GM23338 (cell line): ENCODE measurements at regions not wholly inside any gene's neighbourhood (a gene's known extent, or its start where the extent isn't known, plus 50 kb on each side); places are given as distances from the start of the nearest gene placed in this dataset.

Source experiments
- ATAC-seq: fragments of 200-7000 bp; cut with Tn5 transposase; 3 replicates; pipeline ENCODE4 v1.9.1; 2020
- DNase-seq: peaks from one replicate; pipeline ENCODE4 v3.0.0-alpha.2; 2015; ENCODE audit warnings: low spot score
- H2AFZ ChIP-seq: fragments of 200-600 bp; sonication (generic); 2 replicates; pipeline ENCODE4 v1.8.0; 2016; ENCODE audit warnings: antibody characterized with exemption, mild to moderate bottlenecking, moderate library complexity
- H3F3A ChIP-seq: fragments of 200-600 bp; sonication (generic); replicated peaks from 2 replicates; pipeline ENCODE4 v1.8.0; 2017; ENCODE audit warnings: antibody characterized with exemption, mixed run types, low read depth
- H3K27ac ChIP-seq: fragments of 200-600 bp; sonication (generic); 2 replicates; pipeline ENCODE4 v1.6.1; 2016; ENCODE audit warnings: low read depth
- H3K27me3 ChIP-seq: fragments of 200-600 bp; sonication (generic); 2 replicates; pipeline ENCODE4 v1.8.0; 2016; ENCODE audit warnings: mild to moderate bottlenecking, mixed run types, moderate library complexity; ENCODE audit not compliant: insufficient read depth
- H3K36me3 ChIP-seq: fragments of 200-600 bp; sonication (generic); 2 replicates; pipeline ENCODE4 v1.8.0; 2016; ENCODE audit warnings: mild to moderate bottlenecking; ENCODE audit not compliant: insufficient read depth
- H3K4me1 ChIP-seq: fragments of 200-600 bp; sonication (generic); 2 replicates; pipeline ENCODE4 v1.8.0; 2016; ENCODE audit warnings: mild to moderate bottlenecking, moderate library complexity; ENCODE audit not compliant: insufficient read depth
- H3K4me2 ChIP-seq: fragments of 200-600 bp; sonication (generic); 2 replicates; pipeline ENCODE4 v1.7.1; 2017; ENCODE audit warnings: mixed run types
- H3K4me3 ChIP-seq: fragments of 200-600 bp; sonication (generic); 2 replicates; pipeline ENCODE4 v1.6.1; 2016; ENCODE audit warnings: mixed run types
- H3K79me2 ChIP-seq: fragments of 200-600 bp; sonication (generic); replicated peaks from 2 replicates; pipeline ENCODE4 v1.8.0; 2017; ENCODE audit warnings: mild to moderate bottlenecking; ENCODE audit not compliant: insufficient read depth
- H3K9me2 ChIP-seq: fragments of 200-600 bp; sonication (generic); 2 replicates; pipeline ENCODE4 v1.8.0; 2017; ENCODE audit not compliant: insufficient read depth
- H4K20me1 ChIP-seq: fragments of 200-600 bp; sonication (generic); replicated peaks from 2 replicates; pipeline ENCODE4 v1.8.0; 2017; ENCODE audit warnings: mild to moderate bottlenecking; ENCODE audit not compliant: insufficient read depth
- H3K27ac Mint-ChIP-seq: 2 replicates; pipeline ENCODE4 v1.8.0; 2020; ENCODE audit warnings: inconsistent platforms, mild to moderate bottlenecking, moderate library complexity, mixed read lengths
- H3K27me3 Mint-ChIP-seq: 3 replicates; pipeline ENCODE4 v1.8.0; 2022; ENCODE audit warnings: low read depth, mild to moderate bottlenecking, moderate library complexity, mixed read lengths, inconsistent platforms; ENCODE audit not compliant: insufficient read depth, poor library complexity
- H3K36me3 Mint-ChIP-seq: 3 replicates; pipeline ENCODE4 v1.8.0; 2021; ENCODE audit warnings: low read depth, mild to moderate bottlenecking, inconsistent platforms, moderate library complexity, mixed read lengths
- H3K4me1 Mint-ChIP-seq: 3 replicates; pipeline ENCODE4 v1.8.0; 2020; ENCODE audit warnings: mild to moderate bottlenecking, inconsistent platforms, mixed read lengths
- H3K4me3 Mint-ChIP-seq: 3 replicates; pipeline ENCODE4 v1.8.0; 2021; ENCODE audit warnings: moderate library complexity, mild to moderate bottlenecking, inconsistent platforms, mixed read lengths
- H3K9me3 Mint-ChIP-seq: 3 replicates; pipeline ENCODE4 v1.8.0; 2020; ENCODE audit warnings: moderate library complexity, mild to moderate bottlenecking, inconsistent platforms, mixed read lengths
- ETS1 ChIP-seq: IDR thresholded peaks from 2 replicates; pipeline ENCODE4 v1.6.1; 2016; ENCODE audit warnings: antibody characterized with exemption
- JUNB ChIP-seq: IDR thresholded peaks from one replicate; pipeline ENCODE4 v1.6.1; 2016; ENCODE audit warnings: antibody characterized with exemption; ENCODE audit not compliant: unreplicated experiment
- NANOG ChIP-seq: IDR thresholded peaks from 2 replicates; pipeline ENCODE4 v1.6.1; 2016; ENCODE audit warnings: antibody characterized with exemption, borderline replicate concordance
- TF ChIP-seq, protein P1 (sequence below): IDR thresholded peaks from one replicate; pipeline ENCODE4 v1.6.1; 2018; ENCODE audit warnings: antibody characterized with exemption; ENCODE audit not compliant: unreplicated experiment
- TF ChIP-seq, protein P2 (sequence below), 2 experiments: fragments of 200-600 bp in 1 of 2; sonication (generic) in 1 of 2; conservative IDR thresholded peaks; 2 replicates each; pipeline versions ENCODE4 v1.5.1 to v1.6.1; 2016 to 2017; ENCODE audit warnings: antibody characterized with exemption in 2 of 2, low read depth in 2 of 2, mild to moderate bottlenecking in 2 of 2, moderate library complexity in 1 of 2

DNA sequence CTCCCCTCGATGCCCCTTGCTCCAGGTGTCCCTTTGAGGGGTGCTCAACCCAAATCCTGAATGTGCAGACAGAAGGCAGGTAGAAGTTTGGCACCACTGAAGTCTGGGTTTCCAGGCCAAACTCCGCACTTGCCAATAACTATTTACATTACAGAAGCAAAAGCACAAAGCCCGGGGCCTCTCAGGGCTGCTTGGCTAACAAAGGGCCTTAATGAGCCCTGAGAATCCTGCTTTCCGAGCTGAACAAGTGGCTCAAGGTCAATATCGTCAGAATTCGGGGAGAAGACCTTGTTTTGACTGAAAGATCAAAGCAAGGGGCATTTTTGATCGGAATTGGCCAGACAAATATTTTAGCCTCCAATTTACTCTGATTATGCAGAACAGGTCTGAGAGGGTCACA lies 189.9 kb downstream of the HERPUD2 start:
- H3K36me3 Mint-ChIP-seq = no peaks in the 10 kb centered on the region
- Histone ChIP-seq H3K79me2 (no peaks in the 10 kb centered on the region), H3K27me3 (no peaks in the 10 kb centered on the region), H3F3A (no peaks in the 10 kb centered on the region), H3K4me3 (0 out of 2 replicates have a peak overlapping the region, but pooled peaks have one; percentile 18), H2AFZ (peak overlapping the region; percentile 80; the same call in 1 of the 2 replicates), H3K36me3 (no peaks in the 10 kb centered on the region), H3K4me1 (peaks cover 12% of the 10 kb centered on the region), H3K4me2 (peak overlapping the region; percentile 75), H3K9me2 (no peaks in the 10 kb centered on the region), H4K20me1 (no peaks in the 10 kb centered on the region), H3K27ac (no peak overlapping the region)
- H3K4me3 Mint-ChIP-seq = 0 out of 3 replicates have a peak overlapping the region, but pooled peaks have one; percentile 5
- H3K9me3 Mint-ChIP-seq = no peaks in the 10 kb centered on the region
- H3K27me3 Mint-ChIP-seq = peaks cover 2% of the 10 kb centered on the region
- DNase-seq (peak; percentile 53), ATAC-seq (peak; percentile 84)
- peak overlapping the region; percentile 76; the same call in 1 of the 2 replicates for H3K27ac Mint-ChIP-seq
- TF ChIP-seq NANOG (0 out of 2 replicates have a peak, but pooled peaks have one; percentile 13), ETS1 (no peak)
- TF ChIP-seq, protein P1, sequence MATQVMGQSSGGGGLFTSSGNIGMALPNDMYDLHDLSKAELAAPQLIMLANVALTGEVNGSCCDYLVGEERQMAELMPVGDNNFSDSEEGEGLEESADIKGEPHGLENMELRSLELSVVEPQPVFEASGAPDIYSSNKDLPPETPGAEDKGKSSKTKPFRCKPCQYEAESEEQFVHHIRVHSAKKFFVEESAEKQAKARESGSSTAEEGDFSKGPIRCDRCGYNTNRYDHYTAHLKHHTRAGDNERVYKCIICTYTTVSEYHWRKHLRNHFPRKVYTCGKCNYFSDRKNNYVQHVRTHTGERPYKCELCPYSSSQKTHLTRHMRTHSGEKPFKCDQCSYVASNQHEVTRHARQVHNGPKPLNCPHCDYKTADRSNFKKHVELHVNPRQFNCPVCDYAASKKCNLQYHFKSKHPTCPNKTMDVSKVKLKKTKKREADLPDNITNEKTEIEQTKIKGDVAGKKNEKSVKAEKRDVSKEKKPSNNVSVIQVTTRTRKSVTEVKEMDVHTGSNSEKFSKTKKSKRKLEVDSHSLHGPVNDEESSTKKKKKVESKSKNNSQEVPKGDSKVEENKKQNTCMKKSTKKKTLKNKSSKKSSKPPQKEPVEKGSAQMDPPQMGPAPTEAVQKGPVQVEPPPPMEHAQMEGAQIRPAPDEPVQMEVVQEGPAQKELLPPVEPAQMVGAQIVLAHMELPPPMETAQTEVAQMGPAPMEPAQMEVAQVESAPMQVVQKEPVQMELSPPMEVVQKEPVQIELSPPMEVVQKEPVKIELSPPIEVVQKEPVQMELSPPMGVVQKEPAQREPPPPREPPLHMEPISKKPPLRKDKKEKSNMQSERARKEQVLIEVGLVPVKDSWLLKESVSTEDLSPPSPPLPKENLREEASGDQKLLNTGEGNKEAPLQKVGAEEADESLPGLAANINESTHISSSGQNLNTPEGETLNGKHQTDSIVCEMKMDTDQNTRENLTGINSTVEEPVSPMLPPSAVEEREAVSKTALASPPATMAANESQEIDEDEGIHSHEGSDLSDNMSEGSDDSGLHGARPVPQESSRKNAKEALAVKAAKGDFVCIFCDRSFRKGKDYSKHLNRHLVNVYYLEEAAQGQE = no peak
- TF ChIP-seq, protein P2, sequence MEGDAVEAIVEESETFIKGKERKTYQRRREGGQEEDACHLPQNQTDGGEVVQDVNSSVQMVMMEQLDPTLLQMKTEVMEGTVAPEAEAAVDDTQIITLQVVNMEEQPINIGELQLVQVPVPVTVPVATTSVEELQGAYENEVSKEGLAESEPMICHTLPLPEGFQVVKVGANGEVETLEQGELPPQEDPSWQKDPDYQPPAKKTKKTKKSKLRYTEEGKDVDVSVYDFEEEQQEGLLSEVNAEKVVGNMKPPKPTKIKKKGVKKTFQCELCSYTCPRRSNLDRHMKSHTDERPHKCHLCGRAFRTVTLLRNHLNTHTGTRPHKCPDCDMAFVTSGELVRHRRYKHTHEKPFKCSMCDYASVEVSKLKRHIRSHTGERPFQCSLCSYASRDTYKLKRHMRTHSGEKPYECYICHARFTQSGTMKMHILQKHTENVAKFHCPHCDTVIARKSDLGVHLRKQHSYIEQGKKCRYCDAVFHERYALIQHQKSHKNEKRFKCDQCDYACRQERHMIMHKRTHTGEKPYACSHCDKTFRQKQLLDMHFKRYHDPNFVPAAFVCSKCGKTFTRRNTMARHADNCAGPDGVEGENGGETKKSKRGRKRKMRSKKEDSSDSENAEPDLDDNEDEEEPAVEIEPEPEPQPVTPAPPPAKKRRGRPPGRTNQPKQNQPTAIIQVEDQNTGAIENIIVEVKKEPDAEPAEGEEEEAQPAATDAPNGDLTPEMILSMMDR (conservative IDR thresholded peaks at IDR 0.05; ENCODE audit: low read depth in 2 of 2) = no peak
- peaks cover 25% of the 10 kb centered on the region; the same call in 2 of the 3 replicates for H3K4me1 Mint-ChIP-seq

GRCh38 chr7:35504365-35504764 lies 190.6 kb downstream of the HERPUD2 start:
- Histone ChIP-seq H3K9me2 (no peaks in the 10 kb centered on the region), H3K4me1 (peaks cover 12% of the 10 kb centered on the region), H3K79me2 (no peaks in the 10 kb centered on the region), H3K4me2 (no peak overlapping the region), H3K27ac (no peak overlapping the region), H3K4me3 (no peak overlapping the region), H4K20me1 (no peaks in the 10 kb centered on the region), H2AFZ (peak overlapping the region; percentile 80; the same call in 1 of the 2 replicates), H3F3A (no peaks in the 10 kb centered on the region), H3K27me3 (no peaks in the 10 kb centered on the region), H3K36me3 (no peaks in the 10 kb centered on the region)
- Mint-ChIP-seq H3K36me3 (no peaks in the 10 kb centered on the region), H3K9me3 (no peaks in the 10 kb centered on the region), H3K4me1 (peaks cover 25% of the 10 kb centered on the region; the same call in 2 of the 3 replicates), H3K27me3 (peaks cover 2% of the 10 kb centered on the region), H3K27ac (no peak overlapping the region), H3K4me3 (no peak overlapping the region)
- DNase-seq = no peak
- peak; percentile 65 for ATAC-seq
- TF ChIP-seq, protein P1 = no peak
- TF ChIP-seq JUNB = no peak
